NCI-H1930 (cell line): ENCODE measurements at regions not wholly inside any gene's neighbourhood (a gene's known extent, or its start where the extent isn't known, plus 50 kb on each side); places are given as distances from the start of the nearest gene placed in this dataset.
"Not testable (repeated sequence)": the region's sequence is repeated elsewhere in the genome, so short reads cannot be mapped to it uniquely, and the experiment has no call there.

Source experiments
- DNase-seq, 2 experiments: peaks; one replicate each; lab custom pipeline; 2025; lab: John Stamatoyannopoulos, UW

DNA sequence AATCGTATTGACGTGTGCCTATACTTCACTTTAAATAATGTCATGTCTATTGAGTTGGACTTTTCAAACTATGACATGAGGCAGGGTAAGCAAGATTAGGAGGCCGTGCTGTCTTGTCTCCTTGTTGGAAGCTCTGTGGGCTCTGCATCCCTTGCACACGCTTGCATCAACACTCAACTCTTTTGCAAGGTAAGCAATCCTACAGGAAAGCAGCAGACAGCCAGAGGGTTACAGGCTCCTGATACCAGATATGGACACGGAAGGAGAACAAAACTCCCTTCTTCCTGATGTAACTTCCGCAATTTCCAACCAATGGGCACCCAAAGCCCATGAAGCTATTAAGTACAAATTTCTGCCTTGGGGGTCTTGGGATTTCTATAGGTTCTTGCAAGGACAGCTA lies 1520.7 kb upstream of the B3GALT2 start:
- no peak for DNase-seq

DNA sequence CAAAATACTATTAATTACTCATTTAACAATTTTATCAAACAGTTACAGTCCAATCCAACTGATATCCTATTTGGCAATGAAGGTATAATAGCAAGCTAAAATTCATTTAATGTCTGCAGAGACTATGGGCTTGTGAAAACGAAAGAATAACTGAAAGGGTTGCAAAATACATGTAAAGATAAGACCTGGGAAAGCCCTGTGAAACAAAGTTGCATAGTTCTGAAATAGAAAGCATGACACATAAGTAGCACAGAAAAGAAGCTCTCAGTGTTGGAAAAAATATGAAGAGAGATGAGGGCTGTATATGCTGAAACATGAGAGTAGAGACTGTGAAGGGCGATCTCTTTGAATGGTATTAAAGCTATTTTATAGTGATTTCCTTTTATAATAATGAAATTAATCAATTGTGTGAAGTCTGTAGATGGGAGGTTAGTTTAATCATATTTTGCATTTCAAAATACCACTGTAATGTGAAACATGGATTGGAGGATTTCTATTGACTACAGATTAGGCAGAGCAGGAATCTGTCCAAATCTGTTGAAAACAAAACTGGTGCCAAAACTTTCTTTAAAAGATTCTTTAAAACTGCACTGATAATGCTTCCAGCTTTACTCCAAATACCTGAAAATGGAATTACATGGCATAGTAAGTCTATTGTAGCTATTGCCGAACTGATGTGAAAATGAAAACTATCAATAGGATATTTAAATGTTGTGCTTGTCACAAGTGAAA lies 1518.9 kb upstream of the B3GALT2 start:
- no peak for DNase-seq

DNA sequence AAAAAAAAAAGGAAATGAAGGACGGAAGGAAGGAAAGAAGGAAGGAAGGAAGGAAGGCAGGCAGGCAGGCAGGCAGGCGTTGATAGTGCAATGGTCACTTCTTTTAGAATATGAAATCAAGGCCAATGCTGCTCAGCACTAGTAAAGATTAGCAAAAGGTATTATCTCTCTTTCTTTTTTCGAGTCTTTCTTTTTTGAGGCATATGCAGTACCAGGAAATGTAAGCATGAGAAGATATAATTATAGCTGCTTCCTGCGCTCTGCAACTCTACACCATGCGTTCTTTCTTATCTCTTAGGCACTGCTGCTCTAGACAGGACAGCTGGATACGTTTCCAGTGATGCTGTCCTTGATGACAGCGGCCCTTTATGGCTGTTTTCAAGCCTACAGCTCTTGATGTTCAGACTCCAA lies 1512.5 kb upstream of the B3GALT2 start:
- no peak for DNase-seq

DNA sequence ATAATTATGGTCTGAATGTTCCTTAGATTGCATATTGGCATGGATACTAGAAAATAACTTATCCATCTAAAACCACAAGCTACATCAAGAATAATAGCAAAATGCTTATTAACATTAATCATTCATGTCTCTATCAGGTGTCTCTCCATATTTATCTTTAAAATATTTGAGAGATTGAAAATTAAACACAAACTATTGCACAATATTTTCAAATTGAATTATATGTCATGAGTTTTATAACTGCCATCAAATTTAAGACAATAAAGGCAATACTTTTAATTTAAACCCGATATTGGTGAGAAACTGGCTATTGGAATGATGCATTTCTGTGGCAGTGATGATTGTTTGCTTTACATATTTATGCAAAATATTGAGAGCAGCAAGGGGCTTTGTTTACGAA lies 1506.8 kb upstream of the B3GALT2 start:
- DNase-seq, result no peak

DNA sequence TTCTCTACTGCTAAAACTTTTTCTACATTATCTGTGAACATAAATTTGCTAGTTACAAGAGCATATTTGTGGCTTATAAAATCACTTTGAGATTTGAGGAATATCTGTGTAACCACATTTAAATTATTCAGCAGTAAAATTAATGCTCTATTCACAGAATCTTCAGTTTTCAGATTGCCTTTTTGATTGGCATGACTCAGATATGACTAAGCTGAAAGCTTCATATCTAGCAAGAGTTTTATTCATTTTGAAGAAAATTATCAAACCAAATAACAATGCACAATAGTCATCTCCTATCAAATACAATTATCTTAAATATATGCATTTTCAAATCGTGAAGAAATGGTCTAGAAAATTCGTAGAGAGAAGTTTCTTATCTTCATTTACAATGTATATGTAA lies 1498.2 kb upstream of the B3GALT2 start:
- no peak for DNase-seq

DNA sequence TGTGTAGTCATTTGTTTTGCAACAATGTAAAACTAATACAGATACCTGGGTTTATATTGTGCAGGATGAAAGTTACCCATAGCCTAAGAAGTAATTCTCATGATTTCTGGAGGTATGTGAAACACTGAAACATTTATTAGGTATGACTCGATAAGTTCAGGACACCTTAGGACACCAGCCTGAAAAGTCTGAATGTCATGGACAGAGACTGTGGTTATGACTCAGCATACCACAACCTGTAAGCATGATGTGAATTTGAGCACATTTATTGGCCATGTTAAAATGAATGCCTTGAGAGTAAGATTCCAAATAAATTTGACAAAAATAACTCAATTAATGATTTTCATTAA lies 1471.7 kb upstream of the B3GALT2 start:
- no peak for DNase-seq

DNA sequence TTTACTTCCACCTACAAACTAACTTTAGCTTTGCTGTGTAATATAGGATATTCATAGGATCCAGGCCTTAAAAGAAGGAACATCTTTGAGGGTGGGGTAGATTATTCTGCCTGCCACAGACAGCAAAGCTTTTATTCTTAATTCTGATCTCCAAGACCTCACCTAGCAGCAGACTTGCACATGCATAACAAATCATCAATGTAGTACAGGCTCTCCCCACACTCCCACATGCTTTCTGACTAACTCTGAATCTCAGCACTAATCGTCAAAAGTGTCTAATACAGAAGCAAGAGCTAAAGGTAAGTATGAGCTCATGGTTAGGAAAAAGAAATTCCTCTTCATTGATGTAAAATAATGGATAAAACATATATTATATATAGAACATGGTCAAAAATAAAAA lies 1468.5 kb upstream of the B3GALT2 start:
- DNase-seq, result no peak

DNA sequence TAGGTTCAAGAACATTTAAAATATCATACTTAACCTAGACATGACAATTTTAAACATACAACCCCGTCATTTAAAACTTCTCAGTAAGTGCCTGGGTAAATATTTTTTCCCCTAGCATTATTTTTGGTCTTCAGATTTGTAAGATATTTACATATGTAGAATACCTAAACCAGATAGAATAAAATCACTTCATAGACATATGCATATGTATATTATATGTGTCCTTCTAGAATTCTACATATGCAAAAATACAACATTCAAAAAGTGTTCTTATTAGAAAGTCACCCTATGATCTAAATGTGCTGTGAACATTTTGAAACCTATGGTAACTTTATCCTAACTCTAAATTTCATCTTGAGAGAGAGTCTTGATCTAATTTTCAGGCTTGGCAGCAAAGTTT lies 1467.0 kb upstream of the B3GALT2 start:
- DNase-seq, result no peak

DNA sequence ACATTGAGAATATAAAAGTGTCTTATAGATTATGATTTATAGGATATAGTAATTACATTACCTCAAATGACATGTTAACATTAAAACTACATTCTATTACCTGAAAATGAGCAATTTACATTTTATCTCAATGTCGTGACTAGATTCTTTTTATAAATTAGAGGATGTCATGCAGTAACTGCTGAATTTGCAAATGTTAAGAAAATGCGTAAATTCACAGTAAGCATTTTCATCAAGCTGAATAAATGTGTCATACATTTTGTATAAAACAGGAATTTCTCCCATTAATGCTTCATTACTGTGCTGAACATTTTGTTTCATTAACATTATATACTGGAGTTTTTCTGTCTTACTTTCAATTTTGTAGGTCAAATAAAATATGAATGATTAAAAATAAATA lies 1460.7 kb upstream of the B3GALT2 start:
- no peak for DNase-seq

DNA sequence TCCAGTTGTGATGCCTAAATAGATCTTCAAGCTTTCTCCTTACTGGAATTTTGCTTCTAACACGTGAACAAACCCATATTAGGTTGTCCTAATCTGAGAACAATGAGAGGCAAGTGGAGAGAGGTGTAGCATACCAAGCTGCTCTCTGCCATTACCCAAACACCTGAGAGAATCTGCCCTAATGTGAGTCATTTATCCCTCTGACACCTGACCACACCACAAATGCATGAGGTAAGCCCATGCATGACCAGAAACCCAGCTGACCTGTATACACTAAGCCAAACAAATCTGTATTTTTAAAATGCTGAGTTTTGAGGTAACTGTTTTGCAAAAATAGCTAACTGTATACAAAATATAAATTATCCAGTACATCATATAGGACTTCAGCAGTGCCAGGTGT lies 1458.1 kb upstream of the B3GALT2 start:
- no peak for DNase-seq

DNA sequence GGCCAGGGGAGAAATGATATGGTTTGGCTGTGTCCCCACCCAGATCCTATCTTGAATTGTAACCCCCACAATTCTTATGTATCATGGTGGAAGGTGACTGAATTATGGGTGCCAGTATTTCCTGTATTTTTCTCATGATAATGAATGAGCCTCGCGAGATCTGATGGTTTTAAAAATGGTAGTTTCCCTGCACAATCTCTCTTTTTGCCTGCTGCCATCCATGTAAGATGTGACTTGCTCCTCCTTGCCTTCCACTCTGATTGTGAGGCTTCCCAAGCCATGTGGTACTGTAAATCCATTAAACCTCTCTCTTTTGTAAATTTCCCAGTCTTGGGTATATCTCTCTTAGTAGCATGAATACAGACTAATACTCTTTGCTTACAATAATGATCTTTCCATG lies 1453.9 kb upstream of the B3GALT2 start:
- no peak for DNase-seq

DNA sequence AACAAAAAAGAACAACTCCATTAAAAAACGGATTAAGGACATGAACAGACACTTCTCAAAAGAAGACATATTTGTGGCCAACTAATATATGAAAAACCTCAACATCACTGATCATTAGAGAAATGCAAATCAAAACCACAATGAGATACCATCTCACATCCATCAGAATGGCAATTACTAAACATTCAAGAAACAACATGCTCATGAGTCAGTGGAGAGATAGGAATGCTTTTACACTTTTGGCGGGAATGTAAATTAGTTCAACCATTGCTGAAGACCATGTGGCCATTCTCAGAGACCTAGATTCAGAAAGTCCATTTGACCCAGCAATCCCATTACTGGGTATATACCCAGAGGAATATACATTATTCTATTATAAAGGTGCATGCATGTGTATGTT lies 1442.6 kb upstream of the B3GALT2 start:
- no peak for DNase-seq

DNA sequence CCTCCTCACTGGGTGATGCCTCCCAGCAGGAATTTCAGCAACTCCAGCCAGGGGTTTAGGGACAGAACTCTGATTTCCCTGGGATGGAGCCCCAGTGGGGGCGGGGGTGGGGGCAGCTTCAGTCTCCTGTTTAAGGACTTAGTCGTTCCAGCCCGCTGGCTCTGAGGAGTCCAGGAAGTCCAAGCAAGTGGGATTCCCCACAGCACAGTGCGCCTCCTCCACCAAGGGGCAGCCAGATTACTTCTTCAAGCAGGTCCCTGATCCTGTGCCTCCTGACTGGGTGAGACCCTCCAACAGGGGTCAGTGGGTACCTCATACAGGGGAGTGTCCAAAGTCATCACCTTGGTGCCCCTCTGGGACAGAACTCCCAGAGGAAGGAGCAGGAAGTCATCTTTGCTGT lies 1438.4 kb upstream of the B3GALT2 start:
- no peak for DNase-seq

DNA sequence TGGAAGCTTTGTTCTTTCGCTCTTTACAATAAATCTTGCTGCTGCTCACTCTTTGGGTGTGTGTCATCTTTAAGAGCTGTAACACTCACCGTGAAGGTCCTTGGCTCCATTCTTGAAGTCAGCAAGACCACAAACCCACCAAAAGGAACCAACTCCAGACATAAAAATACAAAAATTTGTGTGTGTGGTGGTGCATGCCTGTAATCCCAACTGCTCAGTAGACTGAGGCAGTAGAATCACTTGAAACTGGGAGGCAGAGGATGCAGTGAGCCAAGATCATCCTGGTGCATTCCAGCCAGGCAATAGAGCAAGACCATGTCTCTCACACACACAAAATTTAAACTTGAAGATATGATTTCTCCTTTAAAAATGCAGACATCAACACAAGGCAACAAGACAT lies 1431.7 kb upstream of the B3GALT2 start:
- DNase-seq, result no peak

DNA sequence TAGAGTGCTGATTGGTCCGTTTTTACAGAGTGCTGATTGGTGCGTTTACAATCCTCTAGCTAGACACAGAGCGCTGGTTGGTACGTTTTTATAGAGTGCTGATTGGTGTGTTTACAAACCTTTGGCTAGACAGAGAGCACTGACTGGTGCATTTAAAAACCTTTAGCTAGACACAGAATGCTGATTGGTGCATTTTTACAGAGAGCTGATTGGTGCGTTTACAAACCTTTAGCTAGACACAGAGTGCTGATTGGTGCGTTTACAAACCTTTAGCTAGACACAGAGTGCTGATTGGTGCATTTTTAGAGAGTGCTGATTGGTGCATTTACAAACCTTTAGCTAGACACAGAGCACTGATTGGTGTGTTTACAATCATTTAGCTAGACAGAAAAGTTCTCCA lies 1430.9 kb upstream of the B3GALT2 start:
- DNase-seq, result not testable (repeated sequence)

DNA sequence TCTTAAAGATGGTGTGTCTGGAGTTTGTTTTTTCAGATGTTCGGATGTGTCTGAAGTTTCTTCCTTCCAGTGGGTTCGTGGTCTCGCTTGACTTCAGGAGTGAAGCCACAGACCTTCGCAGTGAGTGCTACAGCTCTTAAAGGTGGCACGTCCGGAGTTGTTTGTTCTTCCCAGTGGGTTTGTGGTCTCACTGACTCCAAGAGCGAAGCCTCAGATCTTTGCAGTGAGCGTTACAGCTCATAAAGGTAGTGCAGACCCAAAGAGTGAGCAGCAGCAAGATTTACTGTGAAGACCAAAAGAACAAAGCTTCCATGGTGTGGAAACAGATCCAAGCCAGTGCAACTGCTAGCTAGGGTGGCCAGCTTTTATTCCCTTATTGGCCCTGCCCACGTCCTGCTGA lies 1430.4 kb upstream of the B3GALT2 start:
- no peak for DNase-seq

DNA sequence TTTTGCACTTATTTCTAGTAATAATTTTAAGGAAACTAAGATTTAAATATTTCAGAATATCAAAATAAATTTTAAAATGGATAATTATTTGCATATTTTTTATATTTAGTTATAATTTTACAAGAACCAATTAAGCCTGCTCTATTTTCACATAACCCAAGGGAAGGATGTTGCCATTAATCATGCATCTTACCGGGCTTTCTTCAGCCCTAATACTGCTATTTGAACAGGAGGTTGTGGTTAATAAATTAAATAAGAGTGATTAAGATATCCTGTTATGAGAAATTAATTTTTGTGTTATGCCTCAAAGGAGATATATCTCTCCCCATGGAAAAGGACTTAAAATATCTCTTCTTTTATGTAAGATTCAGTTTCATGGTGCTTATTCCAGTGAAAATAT lies 1415.8 kb upstream of the B3GALT2 start:
- no peak for DNase-seq

DNA sequence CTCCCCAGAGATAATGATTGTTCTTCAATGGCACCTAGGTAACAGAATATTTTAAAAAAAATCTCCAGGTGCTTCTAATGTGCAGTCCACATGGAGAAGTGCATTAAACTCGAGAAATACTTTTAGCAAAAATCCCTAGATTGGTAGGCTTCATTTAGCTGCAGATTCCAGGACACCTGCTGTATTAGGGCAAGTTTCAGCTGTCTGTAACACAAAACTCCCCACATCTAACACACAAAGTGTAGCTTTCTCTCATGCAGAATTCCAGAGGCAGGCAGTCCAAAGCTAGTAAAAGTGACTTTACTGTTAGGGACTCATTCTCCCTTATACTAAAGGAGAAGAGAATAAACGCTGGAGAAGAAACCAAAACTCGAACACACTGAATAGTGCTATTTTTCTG lies 1414.3 kb upstream of the B3GALT2 start:
- DNase-seq, result no peak

DNA sequence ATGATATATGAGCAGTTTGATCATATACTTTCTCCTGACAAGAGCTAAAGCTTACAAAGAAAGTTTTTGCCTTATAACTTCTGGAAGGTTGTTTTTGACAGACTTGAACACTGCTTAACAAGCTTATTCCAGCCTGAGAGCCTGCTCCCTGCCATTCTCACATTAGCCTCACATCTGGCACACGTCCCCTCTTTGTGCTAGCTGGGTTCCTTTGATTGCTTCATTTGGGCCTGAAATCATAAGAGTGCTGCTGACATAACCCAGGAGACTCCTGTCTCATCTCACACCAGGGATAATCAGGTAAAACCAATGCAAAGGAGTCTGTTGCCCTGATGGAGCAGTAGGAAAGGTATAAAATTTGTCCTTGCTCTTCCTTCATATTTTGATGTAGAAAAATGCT lies 1411.7 kb upstream of the B3GALT2 start:
- DNase-seq, result no peak

DNA sequence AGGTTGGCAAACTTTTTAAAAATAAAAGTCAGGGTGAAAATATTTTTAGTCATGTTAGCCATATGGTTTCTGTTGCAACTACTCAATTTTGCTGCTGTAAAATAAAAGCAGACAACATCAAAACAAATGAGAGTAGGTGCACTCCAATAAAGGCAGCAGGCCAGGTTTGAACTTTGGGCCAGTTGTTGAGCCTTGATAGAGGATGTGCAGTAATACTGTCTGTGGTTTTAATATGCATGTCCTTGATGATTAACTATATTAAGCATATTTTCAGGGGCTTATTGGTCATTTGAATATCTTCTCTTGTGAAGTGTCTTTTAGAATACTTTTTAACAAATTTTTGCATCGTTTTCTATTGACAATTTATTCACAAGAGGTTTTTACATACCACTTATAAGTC lies 1399.9 kb upstream of the B3GALT2 start:
- DNase-seq, result no peak

DNA sequence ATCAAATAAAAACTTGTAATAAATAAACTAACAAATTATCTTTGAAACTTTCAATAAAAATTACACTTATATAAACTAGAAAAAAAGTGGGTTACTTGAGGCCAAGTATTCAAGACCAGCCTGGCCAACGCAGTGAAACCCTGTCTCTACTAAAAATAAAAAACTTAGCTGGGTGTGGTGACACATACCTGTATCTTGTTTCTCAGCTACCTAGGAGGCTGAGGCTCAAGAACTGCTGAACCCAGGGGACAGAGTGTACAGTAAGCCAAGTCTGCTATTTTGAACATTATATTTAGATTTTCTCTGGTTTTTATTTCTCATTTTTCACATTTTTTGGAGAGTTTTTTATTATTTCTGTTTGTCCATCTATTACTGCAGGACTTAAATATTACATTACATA lies 1397.6 kb upstream of the B3GALT2 start:
- no peak for DNase-seq

DNA sequence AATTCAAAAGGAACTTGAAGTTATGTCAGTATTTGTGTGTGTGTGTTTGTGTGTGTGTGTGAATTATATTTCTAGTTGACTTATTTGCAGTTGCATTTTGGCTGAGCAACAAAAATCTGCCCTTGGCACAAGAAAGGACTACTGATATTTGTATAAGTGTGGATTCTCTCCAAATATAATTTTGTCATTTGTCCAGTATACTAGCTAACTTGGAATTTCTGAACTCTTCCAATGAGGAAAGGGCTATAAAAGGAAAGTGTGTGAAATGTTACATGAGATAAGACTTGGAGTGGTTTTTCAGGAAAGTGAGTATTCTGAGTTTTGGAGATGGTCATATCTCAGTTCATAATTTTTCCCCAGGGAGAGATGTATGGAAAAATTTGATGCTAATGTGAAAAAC lies 1384.1 kb upstream of the B3GALT2 start:
- no peak for DNase-seq

DNA sequence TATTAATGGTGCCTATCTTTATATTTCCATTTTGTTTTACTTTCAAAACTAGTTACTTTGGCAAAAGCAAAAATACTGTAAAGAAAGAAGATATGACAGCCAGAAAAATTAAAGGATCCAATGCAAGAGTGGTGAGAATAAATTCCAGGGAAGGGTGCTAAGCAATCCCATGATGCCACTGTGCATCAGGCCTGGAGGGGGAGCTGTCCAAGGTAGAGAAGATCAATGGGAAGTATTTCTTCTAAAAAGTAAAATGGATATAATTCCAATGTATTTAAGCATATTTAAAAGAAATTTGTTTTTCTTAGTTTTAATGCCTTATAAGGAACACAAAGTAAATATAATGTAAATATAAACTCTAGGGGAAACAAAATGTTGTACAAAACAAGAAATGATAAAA lies 1382.2 kb upstream of the B3GALT2 start:
- DNase-seq, result no peak

DNA sequence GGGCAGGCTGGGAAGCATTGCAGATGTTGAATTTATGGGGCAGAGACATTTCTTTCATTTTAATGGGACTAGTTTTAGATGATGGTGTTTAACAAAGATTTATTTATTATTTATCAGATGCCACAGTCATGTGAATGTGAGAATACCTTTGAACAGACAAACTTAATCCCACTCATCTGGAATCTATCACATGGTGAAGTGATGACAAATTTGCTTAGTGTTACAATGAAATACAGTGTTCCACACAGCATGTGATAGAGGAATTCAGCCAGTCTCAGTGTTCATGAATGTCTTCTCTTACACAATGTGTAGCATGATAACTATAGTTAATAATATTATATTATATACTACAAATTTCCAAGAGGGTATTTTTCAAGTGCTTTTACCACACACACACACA lies 1361.7 kb upstream of the B3GALT2 start:
- no peak for DNase-seq

DNA sequence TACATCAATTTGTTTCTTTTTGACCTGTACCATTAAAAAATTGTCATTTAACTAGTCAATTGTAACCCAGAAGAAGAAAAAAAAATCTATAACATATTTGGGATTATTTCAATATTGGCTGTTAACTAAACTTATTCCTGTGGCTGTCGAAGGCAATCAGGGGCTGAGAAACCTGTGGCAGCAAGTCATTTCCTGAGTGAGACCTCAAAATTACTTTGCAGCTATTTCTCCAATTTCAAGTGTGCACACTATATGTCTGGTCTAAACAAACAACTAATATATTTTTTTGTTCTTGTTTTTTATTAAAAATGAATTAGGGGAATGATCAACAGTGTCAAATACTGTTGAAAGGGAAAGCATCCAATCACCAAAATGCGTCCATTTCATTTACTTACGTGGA lies 1357.6 kb upstream of the B3GALT2 start:
- no peak for DNase-seq
